Natural killer cell treated with Interleukin-12 subunit alpha and Interleukin-12 subunit beta and Interleukin-15 and Interleukin-18, amount 100 ng/mL, for 72 hours (primary cell): ENCODE measurements at regions not wholly inside any gene's neighbourhood (a gene's known extent, or its start where the extent isn't known, plus 50 kb on each side); places are given as distances from the start of the nearest gene placed in this dataset.
"Not testable (repeated sequence)": the region's sequence is repeated elsewhere in the genome, so short reads cannot be mapped to it uniquely, and the experiment has no call there.

Source experiments
- ATAC-seq, 2 donors: fragments of 150-1000 bp; cut with Tn5 transposase in 1 of 2; sonication (Bioruptor Pico), chemical (Tn5 transposase) in 1 of 2; 2 replicates each; pipeline ENCODE4 v1.10.0; 2021
- DNase-seq: peaks from one replicate; pipeline ENCODE4 v3.0.0; 2022; ENCODE audit warnings: low spot score
- H3K27ac Mint-ChIP-seq, 2 donors: 1 replicate in 1 of 2; 2 replicates in 1 of 2; pipeline ENCODE4 v1.8.0; 2022; ENCODE audit warnings: mixed read lengths in 2 of 2, mild to moderate bottlenecking in 1 of 2, moderate library complexity in 1 of 2
- H3K27me3 Mint-ChIP-seq, 2 donors: 1 replicate in 1 of 2; 2 replicates in 1 of 2; pipeline ENCODE4 v1.8.0; 2022; ENCODE audit warnings: mixed read lengths in 2 of 2
- H3K36me3 Mint-ChIP-seq: one replicate; pipeline ENCODE4 v1.8.0; 2022; ENCODE audit warnings: mixed read lengths
- H3K4me1 Mint-ChIP-seq, 2 donors: 1 replicate in 1 of 2; 2 replicates in 1 of 2; pipeline ENCODE4 v1.8.0; 2022; ENCODE audit warnings: low read depth in 2 of 2, mixed read lengths in 2 of 2, mild to moderate bottlenecking in 1 of 2
- H3K4me3 Mint-ChIP-seq: one replicate; pipeline ENCODE4 v1.8.0; 2022; ENCODE audit warnings: mixed read lengths
- H3K9me3 Mint-ChIP-seq: 2 replicates; pipeline ENCODE4 v1.8.0; 2022; ENCODE audit warnings: mixed read lengths

- H3K9me3 Mint-ChIP-seq = peaks cover 5% of the 10 kb centered on the region
- H3K27me3 Mint-ChIP-seq = peaks cover 16 to 40% of the 10 kb centered on the region in 2 donors
- H3K27ac Mint-ChIP-seq = no peak overlapping the region
- DNase-seq = no peak
- no peak for ATAC-seq
- H3K36me3 Mint-ChIP-seq = peaks cover 14% of the 10 kb centered on the region
- H3K4me1 Mint-ChIP-seq = no peaks in the 10 kb centered on the region
- H3K4me3 Mint-ChIP-seq = no peak overlapping the region
Measured at GRCh38 chr16:22710326-22710725, 103.6 kb upstream of the HS3ST2 start.

DNA sequence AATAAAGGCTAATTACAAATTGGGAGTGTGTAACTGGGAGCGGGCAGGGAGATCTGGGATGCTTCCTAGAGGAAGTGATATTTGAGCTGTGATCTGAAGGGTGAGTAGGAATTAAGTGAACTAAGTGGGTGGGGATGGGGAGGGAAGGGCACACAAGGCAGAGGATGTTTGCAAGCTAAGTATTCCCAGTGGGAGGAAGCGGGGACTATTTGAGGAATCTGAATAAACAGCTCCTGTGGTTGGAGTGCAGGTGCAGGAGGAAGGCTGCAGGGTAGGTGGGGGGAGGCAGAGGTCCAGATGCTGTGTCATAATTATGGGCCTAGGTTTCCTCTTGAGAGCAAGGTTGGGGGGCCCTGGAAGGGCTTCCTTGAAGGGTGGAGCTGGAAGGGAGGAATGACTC is 102.1 kb upstream of the HS3ST2 start:
- ATAC-seq (no peak), DNase-seq (no peak)
- Mint-ChIP-seq H3K9me3 (peaks cover 5% of the 10 kb centered on the region), H3K36me3 (peaks cover 14% of the 10 kb centered on the region), H3K4me3 (no peak overlapping the region), H3K27me3 (peaks cover 15 to 38% of the 10 kb centered on the region in 2 donors), H3K27ac (no peak overlapping the region), H3K4me1 (no peaks in the 10 kb centered on the region)

DNA sequence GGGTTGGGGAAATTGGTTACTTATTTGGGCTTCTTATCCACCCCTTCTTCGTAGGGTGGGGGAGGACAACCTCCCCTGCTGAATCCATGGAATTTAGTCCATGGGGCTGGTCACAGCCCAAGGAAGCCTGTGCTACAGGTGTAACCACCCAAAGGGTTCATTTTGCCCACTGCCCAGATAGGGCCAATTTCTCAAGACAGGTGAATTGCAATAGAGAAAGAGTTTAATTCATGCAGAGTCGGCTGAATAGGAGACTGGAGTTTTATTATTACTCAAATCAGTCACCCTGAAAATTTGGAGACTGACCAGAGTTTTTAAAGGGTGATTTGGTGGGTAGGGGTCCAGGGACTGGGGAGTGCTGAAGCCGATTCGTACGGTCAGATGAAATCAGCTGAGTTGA is 101.5 kb upstream of the HS3ST2 start:
- Mint-ChIP-seq H3K27ac (no peak overlapping the region), H3K4me1 (no peaks in the 10 kb centered on the region), H3K27me3 (peaks cover 16 to 36% of the 10 kb centered on the region in 2 donors), H3K36me3 (peaks cover 14% of the 10 kb centered on the region), H3K4me3 (no peak overlapping the region), H3K9me3 (peaks cover 5% of the 10 kb centered on the region)
- ATAC-seq (no peak), DNase-seq (no peak)

GRCh38 chr16:22718598-22718997 is 95.4 kb upstream of the HS3ST2 start:
- not testable (repeated sequence) for ATAC-seq

GRCh38 chr16:22719945-22720344 is 94.0 kb upstream of the HS3ST2 start:
- H3K4me1 Mint-ChIP-seq = no peaks in the 10 kb centered on the region
- H3K4me3 Mint-ChIP-seq = no peak overlapping the region
- no peaks in the 10 kb centered on the region for H3K36me3 Mint-ChIP-seq
- no peak for DNase-seq
- peaks cover 9 to 37% of the 10 kb centered on the region in 2 donors for H3K27me3 Mint-ChIP-seq
- no peak overlapping the region for H3K27ac Mint-ChIP-seq
- H3K9me3 Mint-ChIP-seq = peaks cover 4% of the 10 kb centered on the region
- no peak for ATAC-seq

More at GRCh38 chr16:22718598-22718997, 95.4 kb upstream of the HS3ST2 start:
- H3K9me3 Mint-ChIP-seq, H3K27ac Mint-ChIP-seq, H3K36me3 Mint-ChIP-seq, H3K4me3 Mint-ChIP-seq, DNase-seq, H3K4me1 Mint-ChIP-seq: not testable (repeated sequence)
- peaks cover 13 to 42% of the 10 kb centered on the region in 2 donors for H3K27me3 Mint-ChIP-seq

DNA sequence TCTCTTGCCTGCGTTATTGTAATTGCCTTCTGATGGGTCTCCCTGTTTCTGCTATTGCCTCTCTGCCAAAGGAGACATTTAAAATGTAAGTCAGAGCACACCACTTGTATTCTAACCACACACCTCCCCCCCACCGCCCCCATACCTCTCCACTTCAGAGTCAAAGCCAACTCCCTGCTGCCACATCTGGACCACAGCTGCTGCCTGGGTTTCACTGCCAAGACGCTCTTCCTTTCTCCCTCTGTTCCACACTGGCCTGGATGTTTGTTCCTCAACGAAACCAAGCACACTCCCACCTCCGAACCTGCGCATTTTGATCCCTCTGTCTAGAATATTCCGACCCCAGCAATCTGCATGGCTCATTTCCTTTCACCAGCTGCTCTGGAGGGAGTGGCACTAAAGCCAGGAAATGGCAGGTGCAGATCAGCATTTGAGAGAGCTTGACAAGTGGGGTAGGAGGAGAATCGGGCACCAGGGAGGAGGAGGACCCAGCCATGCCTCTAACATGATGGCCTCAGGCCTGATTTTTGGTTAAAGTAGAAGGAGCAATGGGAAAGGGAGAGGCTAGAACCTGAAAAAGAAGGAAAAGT is 92.4 kb upstream of the HS3ST2 start:
- no peak overlapping the region for H3K27ac Mint-ChIP-seq
- DNase-seq (no peak), ATAC-seq (no peak)
- peaks cover 4% of the 10 kb centered on the region for H3K9me3 Mint-ChIP-seq
- no peaks in the 10 kb centered on the region for H3K4me1 Mint-ChIP-seq
- peaks cover 9 to 39% of the 10 kb centered on the region in 2 donors for H3K27me3 Mint-ChIP-seq
- no peaks in the 10 kb centered on the region for H3K36me3 Mint-ChIP-seq
- H3K4me3 Mint-ChIP-seq = no peak overlapping the region

DNA sequence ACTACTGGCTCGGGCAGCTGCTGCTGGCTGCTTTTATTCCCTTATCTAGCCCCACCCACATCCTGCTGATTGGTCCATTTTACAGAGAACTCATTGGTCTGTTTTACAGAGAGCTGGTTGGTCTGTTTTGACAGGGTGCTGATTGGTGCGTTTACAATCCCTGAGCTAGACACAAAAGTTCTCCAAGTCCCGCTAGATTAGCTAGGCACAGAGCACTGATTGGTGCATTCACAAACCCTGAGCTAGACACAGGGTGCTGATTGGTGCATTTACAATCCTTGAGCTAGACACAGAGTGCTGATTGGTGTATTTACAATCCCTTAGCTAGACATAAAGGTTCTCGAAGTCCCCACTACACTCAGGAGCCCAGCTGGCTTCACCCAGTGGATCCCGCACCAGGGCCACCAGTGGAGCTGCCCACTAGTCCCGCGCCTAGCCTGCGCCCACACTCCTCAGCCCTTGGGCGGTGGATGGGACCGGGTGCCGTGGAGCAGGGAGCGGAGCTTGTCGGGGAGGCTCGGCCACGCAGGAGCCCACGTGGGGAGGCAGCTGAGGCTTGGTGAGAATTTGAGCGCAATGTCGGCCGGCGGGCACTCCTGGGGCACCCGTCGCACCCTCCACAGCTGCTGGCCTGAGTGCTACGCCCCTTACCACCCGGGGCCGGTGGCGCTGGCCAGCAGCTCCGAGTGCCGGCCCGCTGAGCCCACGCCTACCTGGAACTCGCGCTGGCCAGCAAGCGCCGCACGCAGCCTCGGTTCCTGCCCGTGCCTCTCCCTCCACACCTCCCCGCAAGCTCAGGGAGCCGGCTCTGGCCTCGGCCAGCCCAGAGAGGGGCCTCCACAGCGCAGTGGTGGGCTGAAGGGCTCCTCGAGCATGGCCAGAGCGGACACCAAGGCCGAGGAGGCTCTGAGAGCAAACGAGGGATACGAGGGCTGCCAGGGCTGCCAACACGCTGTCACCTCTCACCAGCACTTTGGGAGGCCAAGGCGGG is 91.1 kb upstream of the HS3ST2 start:
- not testable (repeated sequence) for H3K36me3 Mint-ChIP-seq, DNase-seq, H3K4me3 Mint-ChIP-seq, H3K9me3 Mint-ChIP-seq, H3K27ac Mint-ChIP-seq, H3K4me1 Mint-ChIP-seq, ATAC-seq
- H3K27me3 Mint-ChIP-seq = peaks cover 7 to 40% of the 10 kb centered on the region in 2 donors

DNA sequence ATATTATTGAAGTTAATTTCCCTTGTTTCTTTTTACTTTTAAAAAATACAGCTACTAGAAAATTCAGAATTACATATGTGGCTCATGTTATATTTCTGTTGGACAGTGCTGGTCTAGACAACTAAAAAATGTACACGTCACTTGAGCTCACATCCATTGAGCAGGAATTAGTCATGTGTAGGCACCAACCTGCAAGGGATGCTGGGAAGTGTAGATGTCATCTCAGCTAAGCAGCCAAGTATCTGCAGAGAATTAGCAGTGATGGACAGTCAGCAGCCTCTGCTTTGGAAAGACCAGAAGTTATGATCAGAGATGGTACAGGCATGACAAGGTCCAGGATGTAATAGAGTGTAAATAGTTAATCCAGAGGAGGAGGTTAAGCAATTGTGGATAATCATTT is 87.1 kb upstream of the HS3ST2 start:
- no peak overlapping the region for H3K27ac Mint-ChIP-seq
- ATAC-seq (no peak), DNase-seq (no peak)
- no peak overlapping the region for H3K4me3 Mint-ChIP-seq
- peaks cover 14 to 40% of the 10 kb centered on the region in 2 donors for H3K27me3 Mint-ChIP-seq
- no peaks in the 10 kb centered on the region for H3K9me3 Mint-ChIP-seq
- no peaks in the 10 kb centered on the region for H3K36me3 Mint-ChIP-seq
- H3K4me1 Mint-ChIP-seq = no peaks in the 10 kb centered on the region

GRCh38 chr16:22727285-22728166 is 86.4 kb upstream of the HS3ST2 start:
- DNase-seq (no peak), ATAC-seq (no peak)
- peaks cover 14 to 45% of the 10 kb centered on the region in 2 donors for H3K27me3 Mint-ChIP-seq
- H3K36me3 Mint-ChIP-seq = no peaks in the 10 kb centered on the region
- no peaks in the 10 kb centered on the region for H3K4me1 Mint-ChIP-seq
- no peaks in the 10 kb centered on the region for H3K9me3 Mint-ChIP-seq
- H3K4me3 Mint-ChIP-seq = no peak overlapping the region
- no peak overlapping the region for H3K27ac Mint-ChIP-seq

GRCh38 chr16:22728167-22728836 is 85.7 kb upstream of the HS3ST2 start:
- DNase-seq (no peak), ATAC-seq (no peak)
- Mint-ChIP-seq H3K27me3 (peaks cover 17 to 53% of the 10 kb centered on the region in 2 donors), H3K27ac (no peak overlapping the region), H3K4me3 (no peak overlapping the region), H3K9me3 (no peaks in the 10 kb centered on the region), H3K36me3 (no peaks in the 10 kb centered on the region), H3K4me1 (no peaks in the 10 kb centered on the region)

DNA sequence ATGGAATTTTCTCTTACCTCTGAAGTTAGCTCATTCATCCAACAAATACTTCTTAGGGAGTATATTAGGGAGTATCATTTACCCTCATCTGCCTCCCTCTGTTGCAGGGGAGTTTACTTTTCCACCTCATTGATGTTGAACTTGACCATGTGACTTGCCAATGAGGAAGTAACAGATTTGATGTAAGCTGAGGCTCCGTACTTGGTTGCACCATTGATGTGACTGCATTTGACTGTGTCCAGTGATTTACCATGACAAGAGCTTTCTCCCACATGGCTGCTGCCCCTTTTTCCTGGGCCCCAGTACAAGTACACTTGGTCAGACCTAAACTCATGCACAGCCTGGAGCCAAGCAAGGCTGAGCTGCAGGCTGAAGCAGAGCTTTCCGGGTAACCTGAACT is 81.6 kb upstream of the HS3ST2 start:
- Mint-ChIP-seq H3K27ac (no peak overlapping the region), H3K4me1 (no peaks in the 10 kb centered on the region), H3K27me3 (peaks cover 18 to 57% of the 10 kb centered on the region in 2 donors), H3K9me3 (no peaks in the 10 kb centered on the region), H3K36me3 (no peaks in the 10 kb centered on the region), H3K4me3 (no peak overlapping the region)
- DNase-seq (no peak), ATAC-seq (no peak)

- Mint-ChIP-seq H3K4me1 (no peaks in the 10 kb centered on the region), H3K27ac (no peak overlapping the region), H3K36me3 (no peaks in the 10 kb centered on the region), H3K4me3 (no peak overlapping the region), H3K9me3 (no peaks in the 10 kb centered on the region), H3K27me3 (peaks cover 18 to 52% of the 10 kb centered on the region in 2 donors)
- ATAC-seq (no peak), DNase-seq (no peak)
Measured at GRCh38 chr16:22732959-22733358, 81.0 kb upstream of the HS3ST2 start.

- H3K9me3 Mint-ChIP-seq = no peaks in the 10 kb centered on the region
- no peak overlapping the region for H3K4me3 Mint-ChIP-seq
- DNase-seq (no peak), ATAC-seq (no peak)
- no peaks in the 10 kb centered on the region for H3K4me1 Mint-ChIP-seq
- no peak overlapping the region for H3K27ac Mint-ChIP-seq
- peaks cover 17 to 48% of the 10 kb centered on the region in 2 donors for H3K27me3 Mint-ChIP-seq
- H3K36me3 Mint-ChIP-seq = no peaks in the 10 kb centered on the region
Measured at GRCh38 chr16:22734368-22734767, 79.6 kb upstream of the HS3ST2 start.
